ENCODE measurements at regions not wholly inside any gene's neighbourhood (a gene's known extent, or its start where the extent isn't known, plus 50 kb on each side); places are given as distances from the start of the nearest gene placed in this dataset.

GRCh38 chr2:185436787-185437372 lies 301.7 kb upstream of the FSIP2 start:
- TF ChIP-seq MAX (IDR thresholded peaks at IDR 0.05) (no peak), CTCF (IDR thresholded peaks at IDR 0.05 in 2 of 3, conservative IDR thresholded peaks at IDR 0.05 in 1 of 3; ENCODE audit: borderline replicate concordance in 1 of 3, insufficient read depth in 1 of 3, low read depth in 2 of 3, low read length in 2 of 3) (no peak)

Data from HCT116 (cell line).